ENCODE measurements at regions not wholly inside any gene's neighbourhood (a gene's known extent, or its start where the extent isn't known, plus 50 kb on each side); places are given as distances from the start of the nearest gene placed in this dataset.

- ChIA-PET CTCF (no interaction called here), POLR2A (interaction anchor here (0.6 kb wide), 1 partner anchor 232 kb away, joined by 3 read pairs; no protein-coding TSS in a partner anchor), RAD21 (ENCODE audit: unreplicated experiment) (no interaction called here), SMC1A (ENCODE audit: uncharacterized antibody, unreplicated experiment) (no interaction called here)
- H3K27me3 ChIP-seq (replicated peaks in 1 of 2; ENCODE audit: control insufficient read depth in 2 of 2, insufficient read depth in 2 of 2, low read length in 1 of 2), result no peaks in the 10 kb centered on the region
- no TSS peak for BruUV-seq (replicated peaks)
- H3K9me3 ChIP-seq (replicated peaks; ENCODE audit: control insufficient read depth, insufficient read depth, low read length), result no peaks in the 10 kb centered on the region
- no peak for FAIRE-seq
- H4K20me1 ChIP-seq (ENCODE audit: control insufficient read depth, insufficient read depth), result no peaks in the 10 kb centered on the region
- H3K36me3 ChIP-seq (ENCODE audit: control insufficient read depth in 2 of 2, insufficient read depth in 2 of 2, low read length in 1 of 2), result no peaks in the 10 kb centered on the region
- intact Hi-C loops (cut with micrococcal nuclease; ENCODE audit: unreplicated experiment), result no loop called here
- 6% methylated on average over 2 of the region's 2 CpGs for WGBS (ENCODE audit: insufficient coverage, insufficient replicate concordance, low lambda C conversion rate, missing lambda C conversion rate)
- no peak for DNase-seq (ENCODE audit: low read depth, low spot score)
- no peaks in the 10 kb centered on the region for H3K79me2 ChIP-seq (ENCODE audit: control insufficient read depth, insufficient read depth, low read length)
- H2AFZ ChIP-seq (ENCODE audit: control insufficient read depth, low read depth, low read length), result no peak overlapping the region
- in situ Hi-C loops (cut with MboI), result no loop called here
- no peak for ATAC-seq
- H3K4me2 ChIP-seq (ENCODE audit: control insufficient read depth, insufficient read depth), result no peak overlapping the region
- no peak overlapping the region for H3K4me3 ChIP-seq
- H3K4me1 ChIP-seq (ENCODE audit: control insufficient read depth, insufficient read depth, low read length), result no peaks in the 10 kb centered on the region
- H3K9ac ChIP-seq (ENCODE audit: control insufficient read depth, insufficient read depth, low read length), result no peak overlapping the region
- no peak overlapping the region for H3K27ac ChIP-seq (ENCODE audit: control insufficient read depth, insufficient read depth)
- no peak for TF ChIP-seq GABPA (IDR thresholded peaks at IDR 0.05; ENCODE audit: low read depth)
- TF ChIP-seq EED (IDR thresholded peaks at IDR 0.05; ENCODE audit: low read depth), result no peak
- TF ChIP-seq USF1 (IDR thresholded peaks at IDR 0.05; ENCODE audit: borderline replicate concordance, extremely low read length, insufficient read depth, low read depth, low read length), result no peak
- TF ChIP-seq SREBF1 (IDR thresholded peaks at IDR 0.05; ENCODE audit: low read length), result no peak
- TF ChIP-seq FOS (IDR thresholded peaks at IDR 0.05; ENCODE audit: borderline replicate concordance, extremely low read depth, insufficient read length), result no peak
- no peak for TF ChIP-seq POLR2A (IDR thresholded peaks at IDR 0.05; ENCODE audit: low read depth, low read length)
- no peak for TF ChIP-seq CEBPB (IDR thresholded peaks at IDR 0.05; ENCODE audit: borderline replicate concordance in 1 of 2, low read depth in 2 of 2, low read length in 2 of 2)
- TF ChIP-seq TARDBP (IDR thresholded peaks at IDR 0.05; ENCODE audit: borderline replicate concordance), result no peak
- no peak for TF ChIP-seq SMAD5 (IDR thresholded peaks at IDR 0.05; ENCODE audit: low read depth)
- TF ChIP-seq ASH2L (IDR thresholded peaks at IDR 0.05; ENCODE audit: borderline replicate concordance, low read depth), result no peak
- TF ChIP-seq SREBF2 (IDR thresholded peaks at IDR 0.05; ENCODE audit: low read length), result no peak
- no peak for TF ChIP-seq ZNF687 (IDR thresholded peaks at IDR 0.05)
- TF ChIP-seq E2F8 (IDR thresholded peaks at IDR 0.05; ENCODE audit: low read depth, partially characterized antibody), result no peak
- no peak for TF ChIP-seq ZBED1 (IDR thresholded peaks at IDR 0.05; ENCODE audit: borderline replicate concordance)
Observed at GRCh38 chr5:60026161-60026560, 132.6 kb upstream of the PDE4D start.
